ENCODE measurements at regions not wholly inside any gene's neighbourhood (a gene's known extent, or its start where the extent isn't known, plus 50 kb on each side); places are given as distances from the start of the nearest gene placed in this dataset.

DNA sequence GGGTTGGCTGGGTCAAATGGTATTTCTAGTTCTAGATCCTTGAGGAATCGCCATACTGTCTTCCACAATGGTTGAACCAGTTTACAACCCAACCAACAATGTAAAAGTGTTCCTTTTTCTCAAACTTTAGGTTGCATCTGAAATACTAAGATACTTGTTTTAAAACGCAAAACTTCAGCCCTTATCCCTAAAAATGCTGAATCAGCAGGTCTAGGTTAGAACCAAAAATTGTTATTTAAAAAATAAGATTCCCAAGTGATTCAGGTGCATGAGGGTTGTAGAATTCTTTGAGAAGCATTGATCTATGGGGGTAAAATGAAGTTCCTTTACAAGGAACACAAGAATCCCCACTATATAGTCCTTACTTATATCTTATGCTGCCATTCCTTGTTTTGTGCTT is 56.5 kb upstream of the BICC1 start:
- TF ChIP-seq, protein P1, sequence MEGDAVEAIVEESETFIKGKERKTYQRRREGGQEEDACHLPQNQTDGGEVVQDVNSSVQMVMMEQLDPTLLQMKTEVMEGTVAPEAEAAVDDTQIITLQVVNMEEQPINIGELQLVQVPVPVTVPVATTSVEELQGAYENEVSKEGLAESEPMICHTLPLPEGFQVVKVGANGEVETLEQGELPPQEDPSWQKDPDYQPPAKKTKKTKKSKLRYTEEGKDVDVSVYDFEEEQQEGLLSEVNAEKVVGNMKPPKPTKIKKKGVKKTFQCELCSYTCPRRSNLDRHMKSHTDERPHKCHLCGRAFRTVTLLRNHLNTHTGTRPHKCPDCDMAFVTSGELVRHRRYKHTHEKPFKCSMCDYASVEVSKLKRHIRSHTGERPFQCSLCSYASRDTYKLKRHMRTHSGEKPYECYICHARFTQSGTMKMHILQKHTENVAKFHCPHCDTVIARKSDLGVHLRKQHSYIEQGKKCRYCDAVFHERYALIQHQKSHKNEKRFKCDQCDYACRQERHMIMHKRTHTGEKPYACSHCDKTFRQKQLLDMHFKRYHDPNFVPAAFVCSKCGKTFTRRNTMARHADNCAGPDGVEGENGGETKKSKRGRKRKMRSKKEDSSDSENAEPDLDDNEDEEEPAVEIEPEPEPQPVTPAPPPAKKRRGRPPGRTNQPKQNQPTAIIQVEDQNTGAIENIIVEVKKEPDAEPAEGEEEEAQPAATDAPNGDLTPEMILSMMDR (IDR thresholded peaks at IDR 0.05 in 8 of 11, conservative IDR thresholded peaks at IDR 0.05 in 3 of 11), result no peak
- no peak for TF ChIP-seq POLR2A (IDR thresholded peaks at IDR 0.05)
- TF ChIP-seq POLR2AphosphoS5 (IDR thresholded peaks at IDR 0.05), result no peak

All from spleen (tissue), 7 donors.